Upper lobe of left lung (tissue), 6 donors: ENCODE measurements at regions not wholly inside any gene's neighbourhood (a gene's known extent, or its start where the extent isn't known, plus 50 kb on each side); places are given as distances from the start of the nearest gene placed in this dataset.

Experiments used
- ATAC-seq, 2 donors: fragments of 200-7000 bp; cut with Tn5 transposase; one replicate each; pipeline ENCODE4 v1.9.1; 2022; ENCODE audit warnings: mild to moderate bottlenecking in 2 of 2, moderate library complexity in 2 of 2; ENCODE audit not compliant: low FRiP score in 2 of 2
- DNase-seq, 2 donors: peaks; one replicate each; pipeline ENCODE4 v3.0.0-alpha.2; 2019 to 2020
- H3K27ac ChIP-seq, 4 donors: fragments of 200-600 bp; sonication (generic); one replicate each; pipeline ENCODE4 v1.5.1; 2016 to 2019
- H3K27me3 ChIP-seq, 4 donors: fragments of 200-600 bp; sonication (generic); one replicate each; pipeline ENCODE4 v1.5.1; 2017 to 2019
- H3K36me3 ChIP-seq, 4 donors: fragments of 200-600 bp; sonication (generic); one replicate each; pipeline ENCODE4 v1.5.1; 2016 to 2019
- H3K4me1 ChIP-seq, 4 donors: fragments of 200-600 bp; sonication (generic); one replicate each; pipeline ENCODE4 v1.5.1; 2018 to 2019
- H3K4me3 ChIP-seq, 4 donors: fragments of 200-600 bp; sonication (generic); one replicate each; pipeline ENCODE4 v1.5.1; 2017 to 2019; ENCODE audit warnings: mild to moderate bottlenecking in 2 of 4, moderate library complexity in 1 of 4
- H3K9me3 ChIP-seq, 4 donors: fragments of 200-600 bp; sonication (generic); one replicate each; pipeline ENCODE4 v1.5.1; 2018 to 2019
- EP300 ChIP-seq, 4 donors: sonication (generic); formaldehyde crosslinking; IDR thresholded peaks; one replicate each; pipeline ENCODE4 v1.5.1; 2017; ENCODE audit warnings: antibody characterized with exemption in 4 of 4, control low read depth in 2 of 4
- POLR2A ChIP-seq, 4 donors: fragments of 450-650 bp; IDR thresholded peaks; one replicate each; pipeline ENCODE4 v1.5.1; 2016 to 2017; ENCODE audit warnings: antibody characterized with exemption in 4 of 4, mild to moderate bottlenecking in 2 of 4
- POLR2AphosphoS5 ChIP-seq, 2 donors: sonication (generic); formaldehyde crosslinking; IDR thresholded peaks; one replicate each; pipeline ENCODE4 v1.5.1; 2017; ENCODE audit warnings: antibody characterized with exemption in 2 of 2
- WGBS, 2 donors: methylation state at CpG; one replicate each; pipeline ENCODE4 v1.1.5; 2017 to 2018; 5-methylcytosine and 5-hydroxymethylcytosine counted together
- TF ChIP-seq, protein P1 (sequence below), 6 experiments: fragments of 450-650 bp in 4 of 6; fragments of 200-600 bp in 2 of 6; sonication (generic) in 2 of 6; IDR thresholded peaks; one replicate each; pipeline ENCODE4 v1.5.1; 2016 to 2019; ENCODE audit warnings: antibody characterized with exemption in 6 of 6
- donor health status: DM: no; HTN: no; CAD: no; lungs with moderate emphysema.
- donor health status: DM: no; HTN: yes; CAD: no; lungs with severe emphysema.

DNA sequence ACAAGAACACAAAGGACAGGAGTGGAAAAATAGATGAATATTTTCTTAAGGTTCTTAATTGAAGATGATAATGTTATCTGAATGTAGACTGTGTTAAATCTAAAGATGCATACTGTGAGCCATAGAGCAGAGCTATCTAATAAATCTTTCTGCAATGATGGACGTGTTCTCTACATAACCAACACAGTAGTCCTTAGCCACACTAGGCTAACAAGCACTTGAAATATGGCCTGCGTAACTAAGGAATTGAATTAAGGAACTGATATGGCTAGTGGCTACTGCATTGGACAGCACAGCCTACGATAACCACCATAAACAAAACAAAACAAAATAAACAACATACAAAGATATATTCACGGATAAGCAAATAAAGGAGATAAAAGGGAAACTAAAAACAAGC lies 181.3 kb downstream of the LYPLAL1 start:
- ATAC-seq (no peak), DNase-seq (no peak)
- no peaks in the 10 kb centered on the region for H3K36me3 ChIP-seq
- no peak overlapping the region for H3K27ac ChIP-seq
- no peaks in the 10 kb centered on the region for H3K27me3 ChIP-seq
- no peak overlapping the region for H3K4me3 ChIP-seq
- H3K9me3 ChIP-seq, result no peaks in the 10 kb centered on the region
- H3K4me1 ChIP-seq, result no peaks in the 10 kb centered on the region
- TF ChIP-seq POLR2AphosphoS5 (IDR thresholded peaks at IDR 0.05) (no peak), POLR2A (IDR thresholded peaks at IDR 0.05) (no peak), EP300 (IDR thresholded peaks at IDR 0.05) (no peak)
- TF ChIP-seq, protein P1, sequence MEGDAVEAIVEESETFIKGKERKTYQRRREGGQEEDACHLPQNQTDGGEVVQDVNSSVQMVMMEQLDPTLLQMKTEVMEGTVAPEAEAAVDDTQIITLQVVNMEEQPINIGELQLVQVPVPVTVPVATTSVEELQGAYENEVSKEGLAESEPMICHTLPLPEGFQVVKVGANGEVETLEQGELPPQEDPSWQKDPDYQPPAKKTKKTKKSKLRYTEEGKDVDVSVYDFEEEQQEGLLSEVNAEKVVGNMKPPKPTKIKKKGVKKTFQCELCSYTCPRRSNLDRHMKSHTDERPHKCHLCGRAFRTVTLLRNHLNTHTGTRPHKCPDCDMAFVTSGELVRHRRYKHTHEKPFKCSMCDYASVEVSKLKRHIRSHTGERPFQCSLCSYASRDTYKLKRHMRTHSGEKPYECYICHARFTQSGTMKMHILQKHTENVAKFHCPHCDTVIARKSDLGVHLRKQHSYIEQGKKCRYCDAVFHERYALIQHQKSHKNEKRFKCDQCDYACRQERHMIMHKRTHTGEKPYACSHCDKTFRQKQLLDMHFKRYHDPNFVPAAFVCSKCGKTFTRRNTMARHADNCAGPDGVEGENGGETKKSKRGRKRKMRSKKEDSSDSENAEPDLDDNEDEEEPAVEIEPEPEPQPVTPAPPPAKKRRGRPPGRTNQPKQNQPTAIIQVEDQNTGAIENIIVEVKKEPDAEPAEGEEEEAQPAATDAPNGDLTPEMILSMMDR (IDR thresholded peaks at IDR 0.05), result no peak
- WGBS, 2 donors, result 85 to 88% methylated on average over 4 of the region's 4 CpGs

DNA sequence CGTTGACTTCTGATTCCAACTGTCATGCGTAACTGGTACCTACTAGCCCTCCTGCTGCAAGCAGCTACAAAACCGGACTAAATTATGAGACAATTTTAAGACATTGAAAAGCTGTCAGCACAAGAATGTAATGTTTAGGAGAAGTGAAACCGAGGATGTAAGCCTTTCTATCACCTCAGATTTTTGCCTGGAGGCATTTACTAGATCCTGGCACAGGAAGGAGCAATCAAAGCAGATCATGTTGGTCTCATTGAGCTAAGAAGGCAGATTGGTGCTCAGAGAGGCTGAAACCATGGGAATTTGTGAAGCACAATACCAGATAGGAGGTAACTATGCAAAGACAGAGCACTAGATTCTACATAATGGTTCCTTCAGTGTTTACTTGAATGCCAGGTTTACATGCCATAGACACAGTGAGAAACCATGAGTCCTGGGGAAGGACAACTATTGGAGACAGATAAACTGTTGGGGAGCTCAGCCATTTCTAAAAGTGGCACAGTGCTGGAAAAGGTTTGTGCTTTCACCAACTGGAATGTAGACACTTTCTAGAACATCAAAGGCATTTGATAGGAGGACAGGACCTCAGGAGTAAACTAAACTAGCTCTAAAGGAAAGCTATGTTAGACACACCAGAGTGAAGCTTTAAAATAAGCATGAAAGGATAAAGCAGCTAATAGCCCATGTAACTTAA lies 179.4 kb downstream of the LYPLAL1 start:
- Histone ChIP-seq H3K4me1 (peaks cover 0 to 1% (median under 1%) of the 10 kb centered on the region in 4 donors), H3K27ac (no peak overlapping the region), H3K36me3 (no peaks in the 10 kb centered on the region), H3K4me3 (no peak overlapping the region), H3K27me3 (no peaks in the 10 kb centered on the region), H3K9me3 (no peaks in the 10 kb centered on the region)
- 73 to 77% methylated on average over 4 of the region's 4 CpGs for WGBS, 2 donors
- TF ChIP-seq POLR2A (IDR thresholded peaks at IDR 0.05), result no peak
- TF ChIP-seq POLR2AphosphoS5 (IDR thresholded peaks at IDR 0.05), result no peak
- TF ChIP-seq, protein P1 (IDR thresholded peaks at IDR 0.05), result no peak
- TF ChIP-seq EP300 (IDR thresholded peaks at IDR 0.05), result no peak
- ATAC-seq (no peak), DNase-seq (no peak)

DNA sequence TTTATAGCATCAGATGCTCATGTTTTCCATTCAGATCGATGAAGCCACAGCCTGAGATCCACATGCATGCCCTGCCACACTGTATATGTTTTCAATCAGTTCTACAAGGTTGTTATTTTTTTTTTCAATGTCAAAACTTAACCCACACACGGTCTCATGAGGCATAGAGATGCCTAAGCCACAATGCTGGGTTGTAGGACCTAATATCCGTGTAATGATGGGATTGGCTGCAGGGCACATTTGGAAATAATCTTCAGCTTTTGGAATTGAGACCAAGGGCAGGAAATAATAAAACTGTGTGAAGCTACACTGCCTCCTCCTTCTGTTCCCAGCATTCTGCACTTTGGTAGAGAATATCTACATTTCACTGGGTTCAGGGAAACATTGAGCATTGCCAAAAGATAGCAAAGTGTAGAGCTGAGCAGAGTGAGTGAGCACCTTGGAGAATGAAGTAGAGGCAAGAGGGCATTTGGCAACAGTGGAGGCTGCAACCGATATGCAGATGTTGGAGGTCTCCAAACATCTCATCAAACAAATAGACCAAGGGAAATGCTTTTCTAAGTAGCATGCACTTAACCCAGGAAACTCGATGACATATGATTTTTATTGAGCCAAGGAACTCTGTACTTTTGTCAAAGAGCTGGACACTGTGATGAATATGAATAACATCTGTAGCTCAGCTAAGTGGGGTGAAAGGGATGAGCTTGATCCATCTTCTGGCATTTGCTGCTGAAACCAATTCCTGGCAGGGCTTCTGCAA lies 176.7 kb downstream of the LYPLAL1 start:
- peaks cover 0 to 13% (median 5%) of the 10 kb centered on the region in 4 donors for H3K9me3 ChIP-seq
- no peak for TF ChIP-seq POLR2A (IDR thresholded peaks at IDR 0.05)
- TF ChIP-seq, protein P1 (IDR thresholded peaks at IDR 0.05), result no peak
- TF ChIP-seq EP300 (IDR thresholded peaks at IDR 0.05), result no peak
- no peak for TF ChIP-seq POLR2AphosphoS5 (IDR thresholded peaks at IDR 0.05)
- no peak for DNase-seq
- peak in 1 of 2 donors; percentile 11 for ATAC-seq
- H3K4me3 ChIP-seq, result no peak overlapping the region
- H3K27me3 ChIP-seq, result no peaks in the 10 kb centered on the region
- no peak overlapping the region for H3K27ac ChIP-seq
- H3K36me3 ChIP-seq, result no peaks in the 10 kb centered on the region
- peaks cover 4 to 8% (median 6%) of the 10 kb centered on the region in 4 donors for H3K4me1 ChIP-seq
- WGBS, 2 donors, result 71 to 87% methylated on average over 5 of the region's 5 CpGs

DNA sequence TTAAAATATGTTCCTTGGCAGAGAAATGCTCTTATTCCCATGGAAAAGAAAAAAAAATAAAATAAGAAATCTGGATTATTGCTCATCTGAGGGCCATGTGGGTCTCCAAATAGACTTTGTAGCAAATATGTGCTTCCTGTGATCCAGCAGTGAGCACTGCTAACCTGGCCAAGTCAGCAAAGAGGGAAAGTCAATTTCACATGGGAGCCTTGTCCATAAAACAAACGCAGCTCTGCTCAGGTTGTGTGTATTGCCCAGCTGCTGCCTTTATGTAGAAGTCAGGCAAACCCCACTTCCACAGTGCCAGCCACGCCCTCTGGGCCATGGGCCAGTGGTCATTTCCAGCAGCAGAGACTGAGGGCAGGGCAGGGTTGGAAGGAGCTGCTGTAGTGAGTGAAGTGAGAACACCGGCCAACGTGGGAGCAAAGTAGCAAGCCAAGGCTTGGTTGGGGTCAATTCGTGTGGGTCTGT lies 174.3 kb downstream of the LYPLAL1 start:
- Histone ChIP-seq H3K27ac (no peak overlapping the region), H3K9me3 (peaks cover 0 to 14% (median 5%) of the 10 kb centered on the region in 4 donors), H3K4me3 (no peak overlapping the region), H3K27me3 (no peaks in the 10 kb centered on the region), H3K4me1 (peaks cover 4 to 8% (median 6%) of the 10 kb centered on the region in 4 donors), H3K36me3 (no peaks in the 10 kb centered on the region)
- DNase-seq (peak; percentile 24 to 25), ATAC-seq (peak in 1 of 2 donors; percentile 68)
- TF ChIP-seq POLR2AphosphoS5 (IDR thresholded peaks at IDR 0.05) (no peak), EP300 (IDR thresholded peaks at IDR 0.05) (no peak), POLR2A (IDR thresholded peaks at IDR 0.05) (no peak)
- TF ChIP-seq, protein P1 (IDR thresholded peaks at IDR 0.05), result no peak
- 38 to 39% methylated on average over 5 of the region's 5 CpGs for WGBS, 2 donors
